GM23338 (cell line): ENCODE measurements at regions not wholly inside any gene's neighbourhood (a gene's known extent, or its start where the extent isn't known, plus 50 kb on each side); places are given as distances from the start of the nearest gene placed in this dataset.

ENCODE experiments used
- ATAC-seq: fragments of 200-7000 bp; cut with Tn5 transposase; 3 replicates; pipeline ENCODE4 v1.9.1; 2020
- DNase-seq: peaks from one replicate; pipeline ENCODE4 v3.0.0-alpha.2; 2015; ENCODE audit warnings: low spot score
- H2AFZ ChIP-seq: fragments of 200-600 bp; sonication (generic); 2 replicates; pipeline ENCODE4 v1.8.0; 2016; ENCODE audit warnings: antibody characterized with exemption, mild to moderate bottlenecking, moderate library complexity
- H3F3A ChIP-seq: fragments of 200-600 bp; sonication (generic); replicated peaks from 2 replicates; pipeline ENCODE4 v1.8.0; 2017; ENCODE audit warnings: antibody characterized with exemption, mixed run types, low read depth
- H3K27ac ChIP-seq: fragments of 200-600 bp; sonication (generic); 2 replicates; pipeline ENCODE4 v1.6.1; 2016; ENCODE audit warnings: low read depth
- H3K27me3 ChIP-seq: fragments of 200-600 bp; sonication (generic); 2 replicates; pipeline ENCODE4 v1.8.0; 2016; ENCODE audit warnings: mild to moderate bottlenecking, mixed run types, moderate library complexity; ENCODE audit not compliant: insufficient read depth
- H3K36me3 ChIP-seq: fragments of 200-600 bp; sonication (generic); 2 replicates; pipeline ENCODE4 v1.8.0; 2016; ENCODE audit warnings: mild to moderate bottlenecking; ENCODE audit not compliant: insufficient read depth
- H3K4me1 ChIP-seq: fragments of 200-600 bp; sonication (generic); 2 replicates; pipeline ENCODE4 v1.8.0; 2016; ENCODE audit warnings: mild to moderate bottlenecking, moderate library complexity; ENCODE audit not compliant: insufficient read depth
- H3K4me2 ChIP-seq: fragments of 200-600 bp; sonication (generic); 2 replicates; pipeline ENCODE4 v1.7.1; 2017; ENCODE audit warnings: mixed run types
- H3K4me3 ChIP-seq: fragments of 200-600 bp; sonication (generic); 2 replicates; pipeline ENCODE4 v1.6.1; 2016; ENCODE audit warnings: mixed run types
- H3K79me2 ChIP-seq: fragments of 200-600 bp; sonication (generic); replicated peaks from 2 replicates; pipeline ENCODE4 v1.8.0; 2017; ENCODE audit warnings: mild to moderate bottlenecking; ENCODE audit not compliant: insufficient read depth
- H3K9me2 ChIP-seq: fragments of 200-600 bp; sonication (generic); 2 replicates; pipeline ENCODE4 v1.8.0; 2017; ENCODE audit not compliant: insufficient read depth
- H4K20me1 ChIP-seq: fragments of 200-600 bp; sonication (generic); replicated peaks from 2 replicates; pipeline ENCODE4 v1.8.0; 2017; ENCODE audit warnings: mild to moderate bottlenecking; ENCODE audit not compliant: insufficient read depth
- H3K27ac Mint-ChIP-seq: 2 replicates; pipeline ENCODE4 v1.8.0; 2020; ENCODE audit warnings: inconsistent platforms, mild to moderate bottlenecking, moderate library complexity, mixed read lengths
- H3K27me3 Mint-ChIP-seq: 3 replicates; pipeline ENCODE4 v1.8.0; 2022; ENCODE audit warnings: low read depth, mild to moderate bottlenecking, moderate library complexity, mixed read lengths, inconsistent platforms; ENCODE audit not compliant: insufficient read depth, poor library complexity
- H3K36me3 Mint-ChIP-seq: 3 replicates; pipeline ENCODE4 v1.8.0; 2021; ENCODE audit warnings: low read depth, mild to moderate bottlenecking, inconsistent platforms, moderate library complexity, mixed read lengths
- H3K4me1 Mint-ChIP-seq: 3 replicates; pipeline ENCODE4 v1.8.0; 2020; ENCODE audit warnings: mild to moderate bottlenecking, inconsistent platforms, mixed read lengths
- H3K4me3 Mint-ChIP-seq: 3 replicates; pipeline ENCODE4 v1.8.0; 2021; ENCODE audit warnings: moderate library complexity, mild to moderate bottlenecking, inconsistent platforms, mixed read lengths
- H3K9me3 Mint-ChIP-seq: 3 replicates; pipeline ENCODE4 v1.8.0; 2020; ENCODE audit warnings: moderate library complexity, mild to moderate bottlenecking, inconsistent platforms, mixed read lengths
- CREB1 ChIP-seq: fragments of 250-450 bp; sonication (Bioruptor Pico); IDR thresholded peaks from 2 replicates; pipeline ENCODE4 v1.5.0; 2020; ENCODE audit warnings: low read depth, mild to moderate bottlenecking, moderate library complexity
- CTCF ChIP-seq, 2 experiments: fragments of 200-600 bp in 1 of 2; sonication (generic) in 1 of 2; conservative IDR thresholded peaks; 2 replicates each; pipeline versions ENCODE4 v1.5.1 to v1.6.1; 2016 to 2017; ENCODE audit warnings: antibody characterized with exemption in 2 of 2, low read depth in 2 of 2, mild to moderate bottlenecking in 2 of 2, moderate library complexity in 1 of 2
- ETS1 ChIP-seq: IDR thresholded peaks from 2 replicates; pipeline ENCODE4 v1.6.1; 2016; ENCODE audit warnings: antibody characterized with exemption
- EZH2 ChIP-seq: fragments of 200-600 bp; sonication (generic); IDR thresholded peaks from one replicate; pipeline ENCODE4 v1.8.0; 2017; ENCODE audit warnings: antibody characterized with exemption, mild to moderate bottlenecking, low read depth; ENCODE audit not compliant: unreplicated experiment
- EZH2phosphoT487 ChIP-seq: fragments of 200-600 bp; sonication (generic); IDR thresholded peaks from one replicate; pipeline ENCODE4 v1.8.1; 2018; ENCODE audit warnings: antibody characterized with exemption; ENCODE audit not compliant: unreplicated experiment
- JUNB ChIP-seq: IDR thresholded peaks from one replicate; pipeline ENCODE4 v1.6.1; 2016; ENCODE audit warnings: antibody characterized with exemption; ENCODE audit not compliant: unreplicated experiment
- NANOG ChIP-seq: IDR thresholded peaks from 2 replicates; pipeline ENCODE4 v1.6.1; 2016; ENCODE audit warnings: antibody characterized with exemption, borderline replicate concordance
- POLR2AphosphoS5 ChIP-seq: IDR thresholded peaks from 2 replicates; pipeline ENCODE4 v1.6.1; 2016; ENCODE audit warnings: antibody characterized with exemption, low read depth
- REST ChIP-seq: IDR thresholded peaks from one replicate; pipeline ENCODE4 v1.6.1; 2018; ENCODE audit warnings: antibody characterized with exemption; ENCODE audit not compliant: unreplicated experiment
- STAT1 ChIP-seq: IDR thresholded peaks from one replicate; pipeline ENCODE4 v1.6.1; 2016; ENCODE audit warnings: antibody characterized with exemption; ENCODE audit not compliant: unreplicated experiment
- ZNF114 ChIP-seq: fragments of 250-450 bp; sonication (Bioruptor Pico); IDR thresholded peaks from 2 replicates; pipeline ENCODE4 v1.5.0; 2020; ENCODE audit warnings: mild to moderate bottlenecking, moderate library complexity
- ZNF331 ChIP-seq: fragments of 250-450 bp; sonication (Bioruptor Pico); IDR thresholded peaks from 2 replicates; pipeline ENCODE4 v1.5.0; 2020; ENCODE audit warnings: low read depth, mild to moderate bottlenecking, moderate library complexity
- ZNF462 ChIP-seq: fragments of 250-450 bp; sonication (Bioruptor Pico); IDR thresholded peaks from 2 replicates; pipeline ENCODE4 v1.5.0; 2020; ENCODE audit warnings: mild to moderate bottlenecking, moderate library complexity

- TF ChIP-seq REST = no peak
- TF ChIP-seq EZH2phosphoT487 = no peak
- no peak for TF ChIP-seq CREB1 (CRISPR knock-in tag)
- TF ChIP-seq ETS1 = no peak
- TF ChIP-seq EZH2 = no peak
- no peak for TF ChIP-seq STAT1
- TF ChIP-seq CTCF (conservative IDR thresholded peaks at IDR 0.05; ENCODE audit: low read depth in 2 of 2) = no peak
- TF ChIP-seq JUNB = no peak
- TF ChIP-seq ZNF331 = no peak
- no peak for TF ChIP-seq POLR2AphosphoS5
- TF ChIP-seq NANOG = no peak
- TF ChIP-seq ZNF114 (CRISPR knock-in tag) = no peak
Measured at GRCh38 chr13:109680288-109680687, 106.1 kb downstream of the IRS2 start (continued).

GRCh38 chr13:109678459-109678858 is 107.9 kb downstream of the IRS2 start:
- no peaks in the 10 kb centered on the region for H3F3A ChIP-seq
- H3K79me2 ChIP-seq = no peaks in the 10 kb centered on the region
- Mint-ChIP-seq H3K4me3 (no peak overlapping the region), H3K27me3 (no peaks in the 10 kb centered on the region), H3K36me3 (no peaks in the 10 kb centered on the region), H3K27ac (no peak overlapping the region), H3K9me3 (no peaks in the 10 kb centered on the region), H3K4me1 (peaks cover 1% of the 10 kb centered on the region)
- no peaks in the 10 kb centered on the region for H4K20me1 ChIP-seq
- H3K4me1 ChIP-seq = no peaks in the 10 kb centered on the region
- 0 out of 2 replicates have a peak, but pooled peaks cover 4% of the 10 kb centered on the region for H3K9me2 ChIP-seq
- H3K27ac ChIP-seq = no peak overlapping the region
- no peaks in the 10 kb centered on the region for H3K36me3 ChIP-seq
- H3K4me3 ChIP-seq = no peak overlapping the region
- H3K27me3 ChIP-seq = no peaks in the 10 kb centered on the region
- no peak overlapping the region for H2AFZ ChIP-seq
- DNase-seq (no peak), ATAC-seq (no peak)
- no peak overlapping the region for H3K4me2 ChIP-seq
- no peak for TF ChIP-seq EZH2
- no peak for TF ChIP-seq ETS1
- TF ChIP-seq ZNF114 (CRISPR knock-in tag) = no peak
- no peak for TF ChIP-seq ZNF462
